GM12864 (cell line): ENCODE measurements at regions not wholly inside any gene's neighbourhood (a gene's known extent, or its start where the extent isn't known, plus 50 kb on each side); places are given as distances from the start of the nearest gene placed in this dataset.

Source experiments
- DNase-seq: peaks from one replicate; pipeline ENCODE4 v3.0.0-alpha.2; 2011; ENCODE audit warnings: low read depth
- H3K4me3 ChIP-seq: 2 replicates; pipeline ENCODE4 v1.5.1; 2011; ENCODE audit warnings: mild to moderate bottlenecking, low read depth, low read length, control low read depth
- CTCF ChIP-seq: IDR thresholded peaks from 2 replicates; pipeline ENCODE4 v1.5.1; 2011; ENCODE audit warnings: low read depth, mild to moderate bottlenecking, moderate library complexity, low read length, control low read depth, inconsistent platforms; ENCODE audit errors: missing control alignments

- no peak for DNase-seq
- no peak overlapping the region for H3K4me3 ChIP-seq
- TF ChIP-seq CTCF, result no peak
Measured at GRCh38 chr7:68314208-68314607, 1284.1 kb upstream of the AUTS2 start.

GRCh38 chr7:68317476-68317875, 1280.8 kb upstream of the AUTS2 start:
- no peak for TF ChIP-seq CTCF
- no peak overlapping the region for H3K4me3 ChIP-seq
- no peak for DNase-seq

- no peak for DNase-seq
- H3K4me3 ChIP-seq, result no peak overlapping the region
- no peak for TF ChIP-seq CTCF
Measured at GRCh38 chr7:68319061-68319460, 1279.2 kb upstream of the AUTS2 start.

GRCh38 chr7:68321076-68321639, 1277.1 kb upstream of the AUTS2 start:
- no peak for DNase-seq
- TF ChIP-seq CTCF, result no peak
- H3K4me3 ChIP-seq, result no peak overlapping the region

GRCh38 chr7:68321776-68322496, 1276.3 kb upstream of the AUTS2 start:
- DNase-seq, result no peak
- no peak overlapping the region for H3K4me3 ChIP-seq
- TF ChIP-seq CTCF, result no peak

GRCh38 chr7:68324621-68325020, 1273.7 kb upstream of the AUTS2 start:
- no peak overlapping the region for H3K4me3 ChIP-seq
- no peak for TF ChIP-seq CTCF
- no peak for DNase-seq

- no peak overlapping the region for H3K4me3 ChIP-seq
- TF ChIP-seq CTCF, result no peak
- no peak for DNase-seq
Measured at GRCh38 chr7:68334216-68334615, 1264.1 kb upstream of the AUTS2 start.
